Neural progenitor cell (in vitro differentiated cells): ENCODE measurements at regions not wholly inside any gene's neighbourhood (a gene's known extent, or its start where the extent isn't known, plus 50 kb on each side); places are given as distances from the start of the nearest gene placed in this dataset.

Experiments
- DNase-seq: peaks from one replicate; pipeline ENCODE4 v3.0.0-alpha.2; 2016; ENCODE audit warnings: low spot score
- H2AFZ ChIP-seq: fragments of 200-600 bp; sonication (generic); replicated peaks from 2 replicates; pipeline ENCODE4 v1.6.1; 2016; ENCODE audit warnings: antibody characterized with exemption
- H3F3A ChIP-seq: fragments of 200-600 bp; sonication (generic); 2 replicates; pipeline ENCODE4 v1.6.1; 2016; ENCODE audit warnings: antibody characterized with exemption, low read depth
- H3K27ac ChIP-seq: fragments of 200-600 bp; sonication (generic); 2 replicates; pipeline ENCODE4 v1.5.1; 2016; ENCODE audit warnings: mild to moderate bottlenecking
- H3K27me3 ChIP-seq: fragments of 200-600 bp; sonication (generic); 2 replicates; pipeline ENCODE4 v1.6.1; 2016; ENCODE audit warnings: mild to moderate bottlenecking, moderate library complexity
- H3K36me3 ChIP-seq: fragments of 200-600 bp; sonication (generic); 2 replicates; pipeline ENCODE4 v1.5.1; 2016
- H3K4me1 ChIP-seq: fragments of 200-600 bp; sonication (generic); 2 replicates; pipeline ENCODE4 v1.6.1; 2016; ENCODE audit warnings: mixed run types
- H3K4me2 ChIP-seq: fragments of 200-600 bp; sonication (generic); 2 replicates; pipeline ENCODE4 v1.6.1; 2016
- H3K4me3 ChIP-seq: fragments of 200-600 bp; sonication (generic); 2 replicates; pipeline ENCODE4 v1.5.1; 2016
- H3K79me2 ChIP-seq: fragments of 200-600 bp; sonication (generic); 2 replicates; pipeline ENCODE4 v1.6.1; 2016; ENCODE audit warnings: low read depth
- H3K9ac ChIP-seq: fragments of 200-600 bp; sonication (generic); 2 replicates; pipeline ENCODE4 v1.6.1; 2016
- H3K9me3 ChIP-seq: fragments of 200-600 bp; sonication (generic); 2 replicates; pipeline ENCODE4 v1.5.1; 2016; ENCODE audit warnings: low read depth
- H4K20me1 ChIP-seq: fragments of 200-600 bp; sonication (generic); 2 replicates; pipeline ENCODE4 v1.6.1; 2016; ENCODE audit warnings: low read depth
- H3K27ac Mint-ChIP-seq: 3 replicates; pipeline ENCODE4 v1.8.0; 2021; ENCODE audit warnings: mixed read lengths
- H3K27me3 Mint-ChIP-seq: 2 replicates; pipeline ENCODE4 v1.8.0; 2022; ENCODE audit warnings: low read depth, mild to moderate bottlenecking, inconsistent platforms, moderate library complexity, mixed read lengths; ENCODE audit not compliant: insufficient read depth
- H3K36me3 Mint-ChIP-seq: 3 replicates; pipeline ENCODE4 v1.8.0; 2021; ENCODE audit warnings: mixed read lengths
- H3K4me1 Mint-ChIP-seq: 3 replicates; pipeline ENCODE4 v1.8.0; 2021; ENCODE audit warnings: mixed read lengths
- H3K4me3 Mint-ChIP-seq: 3 replicates; pipeline ENCODE4 v1.8.0; 2021; ENCODE audit warnings: mild to moderate bottlenecking, moderate library complexity, mixed read lengths
- H3K9me3 Mint-ChIP-seq: 3 replicates; pipeline ENCODE4 v1.8.0; 2020; ENCODE audit warnings: mixed read lengths
- CTCF ChIP-seq: fragments of 200-600 bp; sonication (generic); IDR thresholded peaks from 2 replicates; pipeline ENCODE4 v1.5.1; 2017; ENCODE audit warnings: antibody characterized with exemption, mild to moderate bottlenecking
- EZH2 ChIP-seq: fragments of 200-600 bp; sonication (generic); IDR thresholded peaks from 2 replicates; pipeline ENCODE4 v1.6.1; 2017; ENCODE audit warnings: antibody characterized with exemption, mild to moderate bottlenecking, moderate library complexity
- EZH2phosphoT487 ChIP-seq: fragments of 200-600 bp; sonication (generic); IDR thresholded peaks from 2 replicates; pipeline ENCODE4 v1.6.1; 2017; ENCODE audit warnings: antibody characterized with exemption

- no peaks in the 10 kb centered on the region for H3K9me3 ChIP-seq
- no peak overlapping the region for H3K27ac Mint-ChIP-seq
- no peaks in the 10 kb centered on the region for H3K27me3 ChIP-seq
- DNase-seq = no peak
- peaks cover 5% of the 10 kb centered on the region for H3K4me1 Mint-ChIP-seq
- no peak overlapping the region for H3K4me3 Mint-ChIP-seq
- H3K9ac ChIP-seq = no peak overlapping the region
- no peaks in the 10 kb centered on the region for H3F3A ChIP-seq
- peaks cover 2% of the 10 kb centered on the region for H3K9me3 Mint-ChIP-seq
- no peak overlapping the region for H3K27ac ChIP-seq
- no peak overlapping the region for H2AFZ ChIP-seq
- TF ChIP-seq EZH2phosphoT487 (no peak), CTCF (no peak), EZH2 (no peak)
- H3K79me2 ChIP-seq = no peaks in the 10 kb centered on the region
- no peak overlapping the region for H3K4me3 ChIP-seq
- H3K36me3 ChIP-seq = no peaks in the 10 kb centered on the region
- no peaks in the 10 kb centered on the region for H3K4me1 ChIP-seq
- no peaks in the 10 kb centered on the region for H3K27me3 Mint-ChIP-seq
- H3K4me2 ChIP-seq = no peak overlapping the region
- no peaks in the 10 kb centered on the region for H3K36me3 Mint-ChIP-seq
- no peaks in the 10 kb centered on the region for H4K20me1 ChIP-seq
Observed at GRCh38 chr4:127307996-127308395, 324.8 kb upstream of the INTU start.

DNA sequence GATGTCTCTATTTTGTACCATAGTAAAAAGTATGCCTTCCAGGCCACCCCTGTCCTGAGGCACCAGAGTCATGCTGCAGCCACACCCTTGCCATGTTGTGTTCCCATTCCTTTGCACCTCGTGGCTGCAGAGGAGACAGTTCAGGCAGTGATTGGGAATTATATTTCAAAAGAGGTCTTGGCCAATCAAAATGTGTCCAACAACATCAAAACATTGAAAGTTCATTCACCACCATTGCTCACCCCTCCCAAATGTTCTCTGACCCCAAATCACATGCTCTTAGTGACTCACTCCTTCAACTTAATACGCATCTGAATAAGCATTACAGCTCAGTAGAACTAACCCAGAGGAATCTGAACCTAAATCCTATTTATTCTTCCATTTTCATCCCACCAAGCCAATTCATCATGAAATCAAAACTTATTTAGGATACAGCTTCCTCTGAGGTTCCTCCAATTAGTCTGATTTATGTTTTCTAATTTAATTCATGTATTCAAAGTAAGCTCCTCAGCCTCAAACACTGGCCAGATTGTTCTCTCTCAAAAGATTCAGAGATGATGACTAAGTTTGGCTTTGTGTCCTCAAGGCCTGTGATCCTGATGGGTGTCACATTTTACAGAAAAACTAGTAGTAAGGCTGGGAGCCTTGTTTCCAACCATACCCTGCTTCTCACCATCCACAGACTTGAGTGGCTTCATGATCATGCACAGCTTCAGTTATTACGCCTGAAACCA is 323.2 kb upstream of the INTU start:
- Histone ChIP-seq H3K9ac (no peak overlapping the region), H3K9me3 (peaks cover 11% of the 10 kb centered on the region), H3K36me3 (no peaks in the 10 kb centered on the region), H3K27ac (no peak overlapping the region), H2AFZ (no peak overlapping the region), H4K20me1 (no peaks in the 10 kb centered on the region), H3F3A (no peaks in the 10 kb centered on the region), H3K4me1 (no peaks in the 10 kb centered on the region), H3K4me3 (no peak overlapping the region), H3K4me2 (no peak overlapping the region), H3K79me2 (no peaks in the 10 kb centered on the region), H3K27me3 (no peaks in the 10 kb centered on the region)
- TF ChIP-seq CTCF (no peak), EZH2 (no peak), EZH2phosphoT487 (no peak)
- no peaks in the 10 kb centered on the region for H3K27me3 Mint-ChIP-seq
- H3K4me1 Mint-ChIP-seq = peaks cover 5% of the 10 kb centered on the region
- no peaks in the 10 kb centered on the region for H3K36me3 Mint-ChIP-seq
- no peak overlapping the region for H3K4me3 Mint-ChIP-seq
- no peak for DNase-seq
- peaks cover 17% of the 10 kb centered on the region for H3K9me3 Mint-ChIP-seq
- no peak overlapping the region for H3K27ac Mint-ChIP-seq

DNA sequence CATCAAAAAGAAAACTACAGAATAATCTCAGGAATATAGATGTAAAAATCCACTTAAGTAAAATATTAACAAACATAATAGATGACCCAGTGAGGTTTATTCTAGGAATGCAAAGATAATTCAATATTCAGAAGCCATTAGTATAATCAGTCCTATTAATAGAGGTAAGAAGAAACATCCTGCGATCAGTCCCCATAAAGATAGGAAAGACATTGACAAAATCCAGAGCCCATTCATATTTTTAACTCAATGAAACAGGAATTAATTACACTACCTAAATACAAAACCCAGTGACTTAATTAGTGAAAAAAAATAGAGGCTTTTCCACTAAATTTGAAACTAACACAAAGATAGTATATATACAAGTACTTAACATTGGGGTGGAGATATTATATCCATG is 321.4 kb upstream of the INTU start:
- H3K9me3 ChIP-seq = peaks cover 12% of the 10 kb centered on the region
- no peak overlapping the region for H3K27ac Mint-ChIP-seq
- H3K27ac ChIP-seq = no peak overlapping the region
- no peak for TF ChIP-seq CTCF
- TF ChIP-seq EZH2phosphoT487 = no peak
- TF ChIP-seq EZH2 = no peak
- DNase-seq = no peak
- H3K4me1 Mint-ChIP-seq = peaks cover 5% of the 10 kb centered on the region
- no peak overlapping the region for H3K9ac ChIP-seq
- no peaks in the 10 kb centered on the region for H3K36me3 ChIP-seq
- no peak overlapping the region for H3K4me3 Mint-ChIP-seq
- no peak overlapping the region for H2AFZ ChIP-seq
- H3K36me3 Mint-ChIP-seq = no peaks in the 10 kb centered on the region
- no peaks in the 10 kb centered on the region for H3K27me3 ChIP-seq
- H3K4me1 ChIP-seq = no peaks in the 10 kb centered on the region
- H3K9me3 Mint-ChIP-seq = peaks cover 17% of the 10 kb centered on the region
- H3K79me2 ChIP-seq = no peaks in the 10 kb centered on the region
- no peak overlapping the region for H3K4me3 ChIP-seq
- H3K27me3 Mint-ChIP-seq = peaks cover 2% of the 10 kb centered on the region
- H4K20me1 ChIP-seq = no peaks in the 10 kb centered on the region
- H3F3A ChIP-seq = no peaks in the 10 kb centered on the region
- no peak overlapping the region for H3K4me2 ChIP-seq
